HEK293T (cell line): ENCODE measurements at regions not wholly inside any gene's neighbourhood (a gene's known extent, or its start where the extent isn't known, plus 50 kb on each side); places are given as distances from the start of the nearest gene placed in this dataset.

Experiments used
- CTCF ChIA-PET: fragments of 350-600 bp; formaldehyde crosslinking; extraction: SDS; loops from one replicate; lab custom pipeline; 2021; ENCODE audit warnings: antibody characterized with exemption, inconsistent platforms; lab: Yijun Ruan, JAX
- POLR2A ChIA-PET: fragments of 350-600 bp; formaldehyde crosslinking; extraction: SDS; loops from one replicate; lab custom pipeline; 2020; ENCODE audit warnings: antibody characterized with exemption, inconsistent platforms; lab: Yijun Ruan, JAX
- DNase-seq: peaks from one replicate; pipeline ENCODE4 v3.0.0; 2012; ENCODE audit warnings: mixed read lengths; ENCODE audit errors: extremely low spot score
- ARNT ChIP-seq: fragments of 450-650 bp; IDR thresholded peaks from 2 replicates; pipeline ENCODE4 v1.6.1; 2017; ENCODE audit warnings: mild to moderate bottlenecking
- BHLHE40 ChIP-seq: fragments of 450-650 bp; IDR thresholded peaks from 2 replicates; pipeline ENCODE4 v1.6.1; 2016; ENCODE audit warnings: mild to moderate bottlenecking, moderate library complexity, borderline replicate concordance
- CTBP1 ChIP-seq: fragments of 450-650 bp; IDR thresholded peaks from 2 replicates; pipeline ENCODE4 v1.6.1; 2016; ENCODE audit warnings: borderline replicate concordance
- ELF4 ChIP-seq: fragments of 450-650 bp; IDR thresholded peaks from 2 replicates; pipeline ENCODE4 v1.6.1; 2017; ENCODE audit warnings: antibody characterized with exemption
- FOXA1 ChIP-seq: fragments of 450-650 bp; IDR thresholded peaks from 2 replicates; pipeline ENCODE4 v1.6.1; 2016; ENCODE audit warnings: mild to moderate bottlenecking
- FOXK2 ChIP-seq: fragments of 450-650 bp; IDR thresholded peaks from 2 replicates; pipeline ENCODE4 v1.6.1; 2016; ENCODE audit warnings: mild to moderate bottlenecking
- FOXM1 ChIP-seq: fragments of 450-650 bp; IDR thresholded peaks from 2 replicates; pipeline ENCODE4 v1.6.1; 2017; ENCODE audit warnings: mild to moderate bottlenecking, borderline replicate concordance
- HDGF ChIP-seq: fragments of 450-650 bp; IDR thresholded peaks from 2 replicates; pipeline ENCODE4 v1.6.1; 2017; ENCODE audit warnings: antibody characterized with exemption, borderline replicate concordance
- L3MBTL2 ChIP-seq: fragments of 450-650 bp; conservative IDR thresholded peaks from 2 replicates; pipeline ENCODE4 v1.6.1; 2016; ENCODE audit warnings: mild to moderate bottlenecking
- LEF1 ChIP-seq: fragments of 450-650 bp; IDR thresholded peaks from 2 replicates; pipeline ENCODE4 v1.6.1; 2017; ENCODE audit warnings: mild to moderate bottlenecking, borderline replicate concordance
- NFRKB ChIP-seq: fragments of 450-650 bp; IDR thresholded peaks from 2 replicates; pipeline ENCODE4 v1.6.1; 2016; ENCODE audit warnings: mild to moderate bottlenecking, moderate library complexity
- SP1 ChIP-seq: fragments of 450-650 bp; IDR thresholded peaks from 2 replicates; pipeline ENCODE4 v1.6.1; 2017
- SUZ12 ChIP-seq: fragments of 450-650 bp; IDR thresholded peaks from 2 replicates; pipeline ENCODE4 v1.6.1; 2016; ENCODE audit warnings: mild to moderate bottlenecking
- TARDBP ChIP-seq: fragments of 450-650 bp; IDR thresholded peaks from 2 replicates; pipeline ENCODE4 v1.6.1; 2016
- ZNF384 ChIP-seq: fragments of 450-650 bp; IDR thresholded peaks from 2 replicates; pipeline ENCODE4 v1.6.1; 2016
- TF ChIP-seq, protein P1 (sequence below): fragments of 450-650 bp; IDR thresholded peaks from 2 replicates; pipeline ENCODE4 v1.6.1; 2016

DNA sequence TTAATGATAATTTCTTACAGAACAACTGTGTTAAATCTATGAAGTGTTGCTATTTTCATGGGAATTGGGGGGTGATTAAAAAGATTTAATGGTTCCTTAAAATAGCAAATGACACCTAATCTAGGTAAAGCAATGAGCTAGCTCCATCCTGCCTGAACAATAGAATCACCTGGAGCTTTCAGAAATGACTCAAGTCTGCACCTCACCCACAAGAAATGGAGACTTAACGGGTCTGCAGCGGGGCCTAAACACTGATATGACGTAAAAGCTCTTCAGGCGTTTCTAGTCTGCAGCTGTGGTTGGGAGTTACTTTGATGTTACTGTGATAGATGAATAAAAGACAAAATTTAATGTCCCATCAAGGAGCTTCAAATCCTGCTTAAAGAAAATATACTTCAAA lies 328.2 kb downstream of the RND3 start:
- TF ChIP-seq ARNT (no peak), CTBP1 (no peak), FOXM1 (no peak), NFRKB (no peak), L3MBTL2 (no peak), TARDBP (no peak), ELF4 (no peak), SUZ12 (no peak)
- no peak for DNase-seq
- ChIA-PET CTCF (no interaction called here), POLR2A (no interaction called here)

GRCh38 chr2:150156876-150157275 lies 330.6 kb downstream of the RND3 start:
- ChIA-PET CTCF (no interaction called here), POLR2A (no interaction called here)
- TF ChIP-seq ELF4 (no peak), LEF1 (no peak), SUZ12 (no peak)
- no peak for DNase-seq

- POLR2A ChIA-PET, result no interaction called here
- TF ChIP-seq ARNT (no peak), ZNF384 (no peak), FOXK2 (no peak), HDGF (no peak), ELF4 (no peak), L3MBTL2 (no peak), CTBP1 (no peak), BHLHE40 (no peak), FOXM1 (no peak), NFRKB (no peak)
- TF ChIP-seq, protein P1, sequence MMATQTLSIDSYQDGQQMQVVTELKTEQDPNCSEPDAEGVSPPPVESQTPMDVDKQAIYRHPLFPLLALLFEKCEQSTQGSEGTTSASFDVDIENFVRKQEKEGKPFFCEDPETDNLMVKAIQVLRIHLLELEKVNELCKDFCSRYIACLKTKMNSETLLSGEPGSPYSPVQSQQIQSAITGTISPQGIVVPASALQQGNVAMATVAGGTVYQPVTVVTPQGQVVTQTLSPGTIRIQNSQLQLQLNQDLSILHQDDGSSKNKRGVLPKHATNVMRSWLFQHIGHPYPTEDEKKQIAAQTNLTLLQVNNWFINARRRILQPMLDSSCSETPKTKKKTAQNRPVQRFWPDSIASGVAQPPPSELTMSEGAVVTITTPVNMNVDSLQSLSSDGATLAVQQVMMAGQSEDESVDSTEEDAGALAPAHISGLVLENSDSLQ, result no peak
Measured at GRCh38 chr2:150156415-150156814, 331.1 kb downstream of the RND3 start.

GRCh38 chr2:150154308-150154797 lies 333.1 kb downstream of the RND3 start:
- POLR2A ChIA-PET, result no interaction called here
- CTCF ChIA-PET, result no interaction called here

More at GRCh38 chr2:150156415-150156814, 331.1 kb downstream of the RND3 start:
- CTCF ChIA-PET, result no interaction called here
- DNase-seq, result no peak

GRCh38 chr2:150153646-150154307 lies 333.7 kb downstream of the RND3 start:
- DNase-seq, result no peak
- TF ChIP-seq SUZ12 (no peak), ELF4 (no peak), BHLHE40 (no peak), ZNF384 (no peak), LEF1 (no peak), TARDBP (no peak), HDGF (no peak), L3MBTL2 (no peak), FOXK2 (no peak), FOXM1 (no peak), CTBP1 (no peak), ARNT (no peak), FOXA1 (no peak)
- TF ChIP-seq, protein P1, result no peak
- CTCF ChIA-PET, result no interaction called here
- POLR2A ChIA-PET, result no interaction called here

More at GRCh38 chr2:150154308-150154797, 333.1 kb downstream of the RND3 start:
- no peak for DNase-seq
- TF ChIP-seq HDGF, result no peak
- no peak for TF ChIP-seq FOXK2
- no peak for TF ChIP-seq TARDBP
- no peak for TF ChIP-seq BHLHE40
- no peak for TF ChIP-seq ELF4
- TF ChIP-seq SP1, result no peak
- TF ChIP-seq LEF1, result no peak
- TF ChIP-seq SUZ12, result no peak

DNA sequence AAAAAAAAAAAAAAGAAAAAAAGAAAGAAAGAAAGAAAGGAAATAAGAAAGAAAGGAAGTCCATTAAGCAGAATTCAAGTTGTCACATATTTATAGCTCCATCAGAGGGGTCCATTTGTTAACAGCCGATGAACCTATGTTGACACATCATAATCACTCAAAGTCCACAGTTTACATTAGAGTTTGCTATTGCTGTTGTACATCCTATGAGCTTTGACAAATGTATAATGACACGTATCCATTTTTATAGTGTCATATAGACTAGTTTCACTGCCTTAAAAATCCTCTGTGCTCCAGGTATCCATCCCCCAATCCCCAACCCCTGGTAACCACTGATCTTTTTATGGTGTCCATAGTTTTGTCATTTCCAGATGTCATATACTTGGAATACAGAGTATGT lies 335.2 kb downstream of the RND3 start:
- DNase-seq, result no peak
- ChIA-PET POLR2A (no interaction called here), CTCF (no interaction called here)
- TF ChIP-seq LEF1 (no peak), ZNF384 (no peak), L3MBTL2 (no peak), FOXK2 (no peak)

DNA sequence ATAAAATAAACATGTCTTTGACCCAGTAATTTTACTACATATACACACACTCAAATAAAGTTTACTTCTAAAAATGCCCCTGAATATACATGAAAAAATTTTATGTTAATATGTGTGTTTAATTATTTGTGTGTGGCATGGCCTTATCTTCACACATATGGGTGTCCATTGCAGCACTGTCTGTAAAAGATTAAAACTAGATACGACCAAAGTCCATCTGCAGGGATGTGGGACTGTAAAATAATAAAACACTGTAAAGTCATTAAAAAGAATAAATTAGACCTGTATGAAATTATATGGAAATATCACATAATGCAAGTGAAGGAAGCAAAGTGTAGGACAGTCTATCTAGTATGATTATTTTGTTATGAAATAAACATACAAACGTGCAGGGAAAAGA lies 337.3 kb downstream of the RND3 start:
- CTCF ChIA-PET, result no interaction called here
- no peak for DNase-seq
- TF ChIP-seq FOXK2 (no peak), ELF4 (no peak), TARDBP (no peak), ARNT (no peak), ZNF384 (no peak), BHLHE40 (no peak), NFRKB (no peak), L3MBTL2 (no peak), SUZ12 (no peak), FOXA1 (no peak), FOXM1 (no peak)
- TF ChIP-seq, protein P1, result no peak
- POLR2A ChIA-PET, result no interaction called here
